Choroid plexus epithelial cell (primary cell): ENCODE measurements at regions not wholly inside any gene's neighbourhood (a gene's known extent, or its start where the extent isn't known, plus 50 kb on each side); places are given as distances from the start of the nearest gene placed in this dataset.
"Not testable (repeated sequence)": the region's sequence is repeated elsewhere in the genome, so short reads cannot be mapped to it uniquely, and the experiment has no call there.

ENCODE experiments used
- DNase-seq: peaks from one replicate; pipeline ENCODE4 v3.0.0-alpha.2; 2010; ENCODE audit warnings: low read depth
- H3K4me3 ChIP-seq: 2 replicates; pipeline ENCODE4 v1.5.1; 2011; ENCODE audit warnings: low read depth, mild to moderate bottlenecking, control low read depth, low read length, moderate library complexity
- TF ChIP-seq, protein P1 (sequence below): conservative IDR thresholded peaks from 2 replicates; pipeline ENCODE4 v1.5.1; 2011; ENCODE audit warnings: low read depth, mild to moderate bottlenecking, control low read depth, inconsistent platforms, low read length, moderate library complexity

DNA sequence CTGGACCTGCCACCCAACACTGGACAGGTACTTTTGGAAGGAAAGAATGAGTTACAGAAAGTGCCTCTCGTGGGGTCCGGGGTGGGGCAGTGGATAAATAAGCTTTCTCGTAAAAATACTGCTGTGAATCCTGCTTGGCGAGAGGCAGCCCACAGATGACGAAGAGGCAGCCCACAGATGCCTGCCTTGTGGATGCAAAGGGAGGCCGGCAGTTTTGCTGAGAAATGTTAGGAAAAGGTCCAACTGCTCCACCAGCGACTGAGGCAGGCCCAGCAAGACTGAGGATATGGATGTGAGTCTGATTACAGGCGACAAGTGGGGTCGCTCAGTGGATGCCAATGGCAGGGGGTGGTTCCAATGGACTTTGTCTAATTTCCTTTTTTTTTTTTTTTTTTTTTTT, 79.1 kb upstream of the PPP1R26 start:
- TF ChIP-seq, protein P1, sequence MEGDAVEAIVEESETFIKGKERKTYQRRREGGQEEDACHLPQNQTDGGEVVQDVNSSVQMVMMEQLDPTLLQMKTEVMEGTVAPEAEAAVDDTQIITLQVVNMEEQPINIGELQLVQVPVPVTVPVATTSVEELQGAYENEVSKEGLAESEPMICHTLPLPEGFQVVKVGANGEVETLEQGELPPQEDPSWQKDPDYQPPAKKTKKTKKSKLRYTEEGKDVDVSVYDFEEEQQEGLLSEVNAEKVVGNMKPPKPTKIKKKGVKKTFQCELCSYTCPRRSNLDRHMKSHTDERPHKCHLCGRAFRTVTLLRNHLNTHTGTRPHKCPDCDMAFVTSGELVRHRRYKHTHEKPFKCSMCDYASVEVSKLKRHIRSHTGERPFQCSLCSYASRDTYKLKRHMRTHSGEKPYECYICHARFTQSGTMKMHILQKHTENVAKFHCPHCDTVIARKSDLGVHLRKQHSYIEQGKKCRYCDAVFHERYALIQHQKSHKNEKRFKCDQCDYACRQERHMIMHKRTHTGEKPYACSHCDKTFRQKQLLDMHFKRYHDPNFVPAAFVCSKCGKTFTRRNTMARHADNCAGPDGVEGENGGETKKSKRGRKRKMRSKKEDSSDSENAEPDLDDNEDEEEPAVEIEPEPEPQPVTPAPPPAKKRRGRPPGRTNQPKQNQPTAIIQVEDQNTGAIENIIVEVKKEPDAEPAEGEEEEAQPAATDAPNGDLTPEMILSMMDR: no peak
- DNase-seq: no peak
- no peak overlapping the region for H3K4me3 ChIP-seq

DNA sequence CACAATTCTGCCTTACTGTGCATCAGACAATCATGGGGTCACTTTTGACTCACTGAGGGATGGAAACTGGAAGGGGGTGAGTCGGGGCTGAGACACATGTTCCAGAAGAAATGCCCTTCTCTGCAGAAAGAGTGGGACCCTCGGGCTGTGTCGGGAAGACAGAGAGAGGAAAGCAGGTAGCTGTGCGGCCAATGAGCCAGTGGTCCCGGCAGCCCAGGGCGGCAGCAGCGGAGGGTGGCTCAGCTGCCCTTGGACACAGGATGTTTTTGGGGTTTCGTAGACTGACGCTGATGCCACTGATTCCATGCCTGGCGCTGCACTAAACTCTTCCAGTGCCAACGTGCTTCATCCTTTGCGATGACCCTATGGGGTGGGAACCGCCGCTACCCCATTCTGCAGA, 78.4 kb upstream of the PPP1R26 start:
- DNase-seq: no peak
- TF ChIP-seq, protein P1: no peak
- H3K4me3 ChIP-seq: no peak overlapping the region

DNA sequence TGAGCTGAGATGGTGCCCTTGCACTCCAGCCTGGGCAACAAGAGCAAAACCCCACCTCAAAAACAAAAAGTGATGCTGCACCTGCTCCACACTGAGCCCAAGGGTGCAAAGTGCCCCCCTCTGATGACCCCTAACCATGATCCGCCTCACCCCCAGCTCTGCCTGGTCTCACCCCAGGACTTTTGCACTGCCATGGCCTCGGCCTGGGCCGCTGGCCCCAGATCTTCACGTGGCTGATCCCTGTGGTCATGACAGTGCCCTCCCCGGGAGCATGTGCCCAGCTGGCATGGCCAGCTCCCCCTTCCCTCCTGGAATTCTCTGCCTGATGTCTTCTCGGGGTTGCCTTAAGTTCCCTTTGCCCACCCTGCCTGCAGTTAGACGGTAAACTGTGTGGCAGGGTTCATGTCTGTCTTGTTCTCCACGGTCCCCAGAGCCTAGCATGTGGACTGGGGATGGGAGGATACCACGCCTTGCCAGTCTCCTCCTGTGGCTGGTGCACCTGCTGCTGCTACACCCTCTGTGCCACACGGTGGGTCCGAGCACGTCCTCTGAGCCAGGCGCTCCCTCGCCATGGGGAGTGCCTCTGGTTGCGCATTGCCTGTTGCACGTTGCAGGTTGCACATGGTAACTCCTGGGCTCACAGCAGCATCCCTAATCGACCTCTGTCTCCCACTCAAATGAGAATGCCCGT, 77.4 kb upstream of the PPP1R26 start:
- no peak overlapping the region for H3K4me3 ChIP-seq
- no peak for DNase-seq
- TF ChIP-seq, protein P1: no peak

DNA sequence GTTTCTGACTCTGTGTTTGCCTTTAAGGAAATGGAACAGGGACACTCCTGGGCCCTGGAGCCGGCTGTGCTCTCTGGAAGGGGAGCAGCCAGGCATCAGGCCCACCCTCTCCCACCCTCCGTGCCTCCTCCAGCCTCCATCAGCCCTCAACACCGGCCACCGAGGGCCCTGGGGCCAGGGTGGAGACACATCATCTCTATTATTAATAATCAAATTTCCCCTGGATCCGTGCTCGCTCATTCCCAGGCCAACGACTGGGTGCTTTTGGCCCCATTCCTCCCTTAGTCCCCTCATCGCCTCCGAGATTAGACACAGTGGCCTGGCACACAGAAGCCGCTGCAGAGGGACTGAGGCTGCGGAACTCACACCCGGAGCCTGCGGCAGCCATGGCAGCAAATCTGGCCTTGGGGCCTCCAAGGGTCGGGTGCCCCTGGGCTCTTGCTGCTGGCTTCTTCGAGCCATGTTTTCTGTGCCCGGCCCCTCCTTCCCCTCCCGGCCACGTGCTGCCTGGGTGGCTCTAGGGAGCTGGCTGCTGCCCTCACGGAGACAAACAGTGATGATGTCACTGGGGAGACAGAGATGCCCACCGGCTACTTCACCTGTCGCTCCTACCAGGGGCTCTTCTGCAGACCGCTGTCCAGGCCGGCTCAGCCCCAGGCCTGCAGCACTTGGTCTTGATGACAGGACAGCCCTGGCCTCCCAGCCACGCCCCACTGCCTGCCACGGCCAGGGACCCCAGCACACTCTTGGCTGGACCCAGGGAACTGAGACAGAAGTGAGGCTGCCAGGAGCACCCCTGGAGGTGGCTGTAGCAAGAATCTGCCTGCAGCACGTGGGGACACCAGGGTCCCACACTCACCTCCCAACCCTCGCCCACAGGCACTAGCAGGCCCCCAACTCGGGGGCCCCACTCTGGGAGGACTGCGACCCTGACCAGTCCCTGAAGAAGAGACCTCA, 76.6 kb upstream of the PPP1R26 start:
- no peak overlapping the region for H3K4me3 ChIP-seq
- DNase-seq: no peak
- TF ChIP-seq, protein P1: no peak

DNA sequence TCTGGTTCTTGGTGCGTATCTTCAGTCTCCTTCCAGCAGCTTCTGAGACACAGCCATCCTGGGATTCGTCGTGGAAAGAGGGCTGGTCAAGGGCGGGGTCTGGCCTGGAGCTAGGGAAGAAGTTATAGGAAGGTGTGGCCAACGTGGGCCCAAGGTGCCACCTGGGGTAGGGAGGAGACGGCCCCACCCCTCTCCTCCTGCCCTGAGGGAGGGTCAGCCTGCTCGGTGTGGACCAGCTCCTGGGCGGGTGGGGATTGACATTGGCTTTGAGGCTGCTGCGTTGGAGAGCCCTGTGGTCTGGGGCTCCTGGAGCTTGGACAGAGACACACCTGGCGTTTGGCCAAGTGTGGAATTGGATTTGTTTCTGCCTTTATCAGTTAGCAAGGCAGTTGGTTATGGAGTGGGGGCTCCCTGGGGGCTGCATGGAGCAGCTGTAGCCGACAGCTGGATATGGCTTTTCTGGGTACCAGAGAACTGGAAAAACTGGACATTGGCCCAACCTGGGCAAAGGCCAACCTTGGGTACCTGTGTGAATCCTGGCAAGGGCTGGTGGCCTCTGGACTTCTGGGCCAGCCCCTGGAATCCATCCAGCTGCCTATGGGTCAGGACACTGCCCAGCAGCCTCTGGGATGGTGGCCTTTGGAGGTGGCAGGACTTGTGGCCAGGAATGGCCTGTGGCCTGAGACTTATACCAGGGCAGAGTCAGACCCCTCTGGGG, 75.7 kb upstream of the PPP1R26 start:
- DNase-seq: no peak
- H3K4me3 ChIP-seq: no peak overlapping the region
- TF ChIP-seq, protein P1: no peak

DNA sequence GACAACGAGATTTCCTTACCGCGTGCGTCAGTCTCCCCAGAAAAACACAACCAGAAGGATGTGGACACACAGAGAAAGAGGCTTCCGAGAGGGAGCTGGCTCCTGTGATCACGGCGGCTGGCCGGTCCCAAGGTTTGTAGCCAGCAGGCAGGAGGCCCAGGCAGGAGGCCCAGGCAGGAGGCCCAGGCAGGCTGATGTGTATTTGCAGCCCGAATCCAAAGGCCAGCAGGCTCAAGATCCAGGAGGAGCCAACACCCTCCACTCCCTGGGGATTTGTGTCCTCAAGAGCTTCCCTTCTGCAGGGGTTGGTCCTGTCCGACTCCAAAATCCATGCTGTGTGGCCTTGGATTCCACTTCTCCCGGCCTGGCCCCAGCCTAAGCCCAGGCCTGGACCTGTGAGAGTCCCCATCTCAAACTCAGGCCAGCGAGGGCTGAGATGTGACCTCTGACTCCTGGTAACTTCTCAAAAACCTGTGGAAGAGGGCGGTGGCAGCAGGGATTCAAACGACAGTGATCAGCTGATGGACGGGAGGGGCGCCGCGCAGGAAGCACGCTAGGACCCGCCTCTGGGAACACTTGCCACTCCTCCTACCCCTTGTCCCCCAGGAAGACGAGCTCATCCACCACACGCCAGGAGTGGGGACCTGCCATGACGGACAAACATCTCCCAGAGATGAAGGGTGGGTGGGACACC, 75.0 kb upstream of the PPP1R26 start:
- no peak for DNase-seq
- TF ChIP-seq, protein P1: no peak
- no peak overlapping the region for H3K4me3 ChIP-seq

DNA sequence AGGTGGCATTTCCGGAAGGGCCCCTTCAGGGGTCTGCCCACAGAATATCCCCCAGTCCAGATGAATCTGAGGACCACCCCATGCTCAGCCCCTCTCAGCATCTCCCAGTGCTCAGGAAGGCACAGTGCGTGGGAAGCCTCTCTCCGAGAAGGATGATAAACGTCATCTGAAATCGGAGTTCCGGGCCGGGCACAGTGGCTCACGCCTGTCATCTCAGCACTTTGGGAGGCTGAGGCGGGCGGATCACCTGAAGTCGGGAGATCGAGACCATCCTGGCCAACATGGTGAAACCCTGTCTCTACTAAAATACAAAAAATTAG, 74.5 kb upstream of the PPP1R26 start:
- not testable (repeated sequence) for DNase-seq, H3K4me3 ChIP-seq
